IPS DF 19.7 (cell line): ENCODE measurements at regions not wholly inside any gene's neighbourhood (a gene's known extent, or its start where the extent isn't known, plus 50 kb on each side); places are given as distances from the start of the nearest gene placed in this dataset.

Experiments used
- DNase-seq: peaks from one replicate; pipeline ENCODE4 v3.0.0-alpha.2; 2013; ENCODE audit warnings: low read depth, low spot score

DNA sequence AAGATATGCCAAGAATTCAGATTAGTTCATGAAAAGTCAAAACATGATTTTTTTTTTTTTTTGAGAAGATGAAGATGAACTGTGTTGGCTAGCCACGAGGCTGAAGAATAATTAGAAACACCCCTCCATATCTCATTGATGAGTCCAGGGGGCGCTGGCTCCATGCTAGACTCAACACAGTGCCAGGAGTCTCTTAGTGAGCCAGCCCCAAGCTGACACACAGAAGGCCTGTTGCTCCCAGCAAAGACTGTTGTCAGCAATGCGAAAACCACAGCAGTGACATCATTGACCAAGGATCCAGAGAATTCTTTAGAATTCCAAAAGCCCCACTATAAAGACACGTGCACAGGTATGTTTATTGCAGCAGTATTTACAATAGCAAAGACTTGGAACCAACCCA is 185.2 kb downstream of the ANXA2 start:
- DNase-seq = no peak

DNA sequence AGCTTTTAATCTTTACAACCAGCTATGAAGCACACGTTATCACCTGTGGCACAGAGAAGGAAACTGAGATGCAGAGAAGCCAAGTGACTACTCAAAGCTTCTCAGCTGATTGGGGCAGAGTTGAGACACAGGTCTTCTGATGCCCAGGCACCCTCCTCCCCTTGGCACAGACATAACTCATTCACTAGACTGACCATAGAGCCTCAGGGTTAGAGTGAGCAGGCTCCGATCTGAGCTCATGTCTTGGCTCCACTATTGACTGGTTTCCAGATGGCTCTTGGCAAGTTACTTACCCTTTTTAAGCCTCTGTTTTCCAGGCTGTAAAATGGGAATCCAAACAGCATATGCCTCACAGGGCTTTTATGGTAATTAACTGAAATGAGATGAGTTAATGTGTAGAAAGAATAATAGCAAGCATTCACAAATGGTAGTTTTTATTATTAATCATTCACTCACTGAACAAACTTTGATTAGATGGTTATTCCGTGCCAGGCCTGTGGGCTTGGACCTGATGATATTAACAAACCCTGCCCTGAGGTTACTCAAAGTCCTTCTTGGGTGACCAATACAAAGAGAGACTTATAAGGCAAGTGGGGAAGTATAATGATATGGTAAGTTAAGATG is 184.3 kb downstream of the ANXA2 start:
- no peak for DNase-seq

DNA sequence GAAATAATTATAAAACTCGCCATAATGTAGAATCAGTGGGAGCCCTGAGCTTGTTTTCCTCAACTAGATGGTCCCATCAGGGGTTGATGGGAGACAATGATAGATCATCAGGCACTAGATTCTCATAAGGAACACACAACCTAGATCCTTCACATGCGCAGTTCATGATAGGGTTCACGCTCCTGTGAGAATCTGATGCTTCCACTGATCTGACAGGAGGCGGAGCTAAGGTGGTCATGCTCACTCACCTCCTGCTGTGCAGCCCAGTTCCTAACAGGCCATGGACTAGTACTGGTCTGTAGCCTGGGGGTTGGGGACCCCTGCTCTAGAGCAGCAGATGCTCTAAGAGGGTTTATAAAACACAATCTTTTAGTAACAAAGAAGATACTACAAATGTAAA is 183.6 kb downstream of the ANXA2 start:
- DNase-seq = no peak

DNA sequence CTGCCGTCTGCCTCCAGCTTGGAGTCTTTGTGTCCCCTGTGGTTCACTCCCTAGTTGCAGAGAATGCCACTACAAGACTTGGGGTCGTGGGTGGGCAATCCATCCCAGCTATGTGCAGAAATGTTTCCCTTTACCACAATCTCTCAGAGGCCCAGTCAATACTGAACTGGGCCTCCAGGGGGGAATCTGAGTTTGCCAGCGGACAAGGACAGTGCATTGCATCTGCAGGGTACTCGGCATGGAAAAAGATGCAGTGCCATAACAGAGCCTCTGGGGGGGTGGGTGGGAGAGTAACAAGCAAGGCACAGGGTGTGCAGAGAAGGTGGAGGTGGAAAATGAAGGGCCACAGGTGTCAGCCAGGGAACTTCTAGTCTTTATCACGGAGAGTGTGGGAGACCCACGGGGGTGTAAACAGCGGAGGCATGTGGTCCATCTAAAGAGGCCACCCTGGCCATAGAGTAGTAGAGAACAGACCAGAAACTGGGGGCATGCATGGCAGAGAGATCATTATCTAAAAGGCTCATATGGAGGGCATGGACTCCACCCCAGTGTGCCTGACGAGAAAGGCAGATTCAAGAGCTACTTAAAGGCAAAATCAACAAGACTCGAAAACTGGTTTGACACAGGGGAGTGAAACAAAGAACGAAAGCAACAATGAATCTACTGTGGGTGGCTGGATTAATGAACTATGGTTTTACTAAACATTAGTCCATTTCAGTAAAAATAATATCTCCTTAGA is 182.4 kb downstream of the ANXA2 start:
- no peak for DNase-seq

- no peak for DNase-seq
Observed at GRCh38 chr15:60217161-60217560, 180.6 kb downstream of the ANXA2 start.

- no peak for DNase-seq
Observed at GRCh38 chr15:60218256-60218655, 179.5 kb downstream of the ANXA2 start.

- DNase-seq = no peak
Observed at GRCh38 chr15:60219866-60220265, 177.9 kb downstream of the ANXA2 start.

- DNase-seq = no peak
Observed at GRCh38 chr15:60221356-60221755, 176.4 kb downstream of the ANXA2 start.

DNA sequence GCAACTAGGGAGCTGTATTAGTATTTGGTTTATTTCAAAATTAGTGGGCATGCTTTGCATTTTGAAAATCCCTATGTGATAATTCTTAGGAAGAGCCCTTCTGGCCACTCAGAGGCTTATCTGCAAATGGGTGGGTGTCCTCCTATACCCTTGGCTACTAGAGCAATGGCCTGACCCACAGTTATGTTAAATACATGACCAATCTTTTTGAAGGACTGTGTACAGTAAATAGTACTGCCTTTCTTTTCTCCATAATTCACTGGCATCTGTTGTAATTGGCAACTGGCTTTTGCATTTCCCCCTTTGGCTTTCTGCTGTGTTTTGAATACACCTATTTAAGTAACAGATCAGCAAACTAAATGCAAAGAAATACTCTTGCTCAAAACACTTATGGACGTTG is 175.4 kb downstream of the ANXA2 start:
- DNase-seq = no peak

GRCh38 chr15:60223176-60223575 is 174.6 kb downstream of the ANXA2 start:
- DNase-seq = no peak

DNA sequence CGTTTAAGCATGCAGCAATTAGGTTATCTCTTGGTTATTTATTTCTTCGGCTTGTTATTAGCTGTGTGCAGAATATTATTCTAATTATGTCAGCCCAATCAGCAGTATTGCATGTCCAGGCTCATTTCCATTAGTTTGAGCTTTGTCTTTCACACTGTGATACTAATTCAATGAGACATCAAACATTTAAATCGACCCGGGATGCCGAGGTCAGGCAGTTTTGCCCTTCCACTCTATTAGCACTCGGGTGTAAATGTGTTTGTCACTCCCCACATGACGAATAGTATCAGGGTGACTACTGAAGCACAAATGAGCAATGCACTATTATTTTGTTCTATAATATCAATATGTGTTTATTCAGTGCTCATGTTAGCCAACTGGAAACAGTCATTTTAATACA is 170.9 kb downstream of the ANXA2 start:
- DNase-seq = no peak

DNA sequence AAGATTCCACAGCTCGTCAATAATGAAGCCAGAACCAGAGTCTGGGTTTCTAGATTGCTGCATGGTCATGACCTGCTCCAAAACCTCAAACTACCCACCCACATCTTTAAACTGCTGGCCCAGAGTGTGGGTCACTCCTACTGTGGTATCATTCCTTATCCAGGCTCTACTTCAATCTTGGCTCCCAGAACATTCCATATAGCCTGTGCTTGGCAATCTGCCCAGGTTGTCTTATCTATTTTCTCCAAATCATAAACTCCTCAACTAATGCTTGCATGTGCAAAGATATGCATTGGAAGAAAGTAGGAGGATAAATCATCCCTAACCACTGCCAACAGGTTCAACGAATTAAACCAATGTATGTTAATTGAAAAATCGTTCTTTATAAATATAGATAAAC is 169.7 kb downstream of the ANXA2 start:
- DNase-seq = no peak

GRCh38 chr15:60228619-60229018 is 169.2 kb downstream of the ANXA2 start:
- no peak for DNase-seq

DNA sequence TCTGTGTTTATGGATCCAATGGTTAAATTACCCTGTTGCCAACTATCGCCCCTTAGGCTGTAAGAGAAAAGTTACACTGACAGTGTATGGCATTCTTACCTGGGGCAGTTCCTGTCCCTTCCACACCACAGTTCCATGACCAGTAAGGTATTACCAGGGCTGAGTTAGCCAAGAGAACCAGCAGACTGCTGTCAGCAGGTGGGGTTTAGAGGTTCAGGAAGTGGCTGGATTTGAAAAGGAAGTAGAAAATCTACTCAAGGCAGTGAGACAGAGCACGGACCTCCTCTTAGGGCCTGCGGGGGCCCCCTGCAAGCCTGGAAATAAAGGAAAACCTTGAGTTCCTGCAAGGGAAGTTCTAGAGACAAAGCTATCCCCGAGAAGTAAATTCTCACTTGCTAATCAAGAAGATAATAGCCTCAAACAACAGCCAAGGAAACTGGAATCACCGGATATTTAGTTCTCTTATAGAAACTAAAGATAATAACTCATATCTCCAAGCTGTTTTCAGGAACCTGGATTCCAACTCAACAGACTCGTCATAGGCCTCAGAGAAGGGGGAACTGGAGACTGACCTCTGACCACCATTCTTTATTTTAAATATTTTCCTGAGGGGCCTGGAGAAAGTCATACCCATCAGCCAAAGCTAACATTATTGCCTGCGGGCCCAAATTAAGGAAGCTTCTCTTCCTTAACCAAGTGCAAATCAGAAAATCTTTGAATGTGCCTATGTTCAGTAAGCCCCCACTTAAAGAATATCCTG is 161.7 kb downstream of the ANXA2 start:
- DNase-seq = no peak

- no peak for DNase-seq
Observed at GRCh38 chr15:60237446-60237845, 160.3 kb downstream of the ANXA2 start.

GRCh38 chr15:60243769-60244168 is 154.0 kb downstream of the ANXA2 start:
- DNase-seq = no peak

DNA sequence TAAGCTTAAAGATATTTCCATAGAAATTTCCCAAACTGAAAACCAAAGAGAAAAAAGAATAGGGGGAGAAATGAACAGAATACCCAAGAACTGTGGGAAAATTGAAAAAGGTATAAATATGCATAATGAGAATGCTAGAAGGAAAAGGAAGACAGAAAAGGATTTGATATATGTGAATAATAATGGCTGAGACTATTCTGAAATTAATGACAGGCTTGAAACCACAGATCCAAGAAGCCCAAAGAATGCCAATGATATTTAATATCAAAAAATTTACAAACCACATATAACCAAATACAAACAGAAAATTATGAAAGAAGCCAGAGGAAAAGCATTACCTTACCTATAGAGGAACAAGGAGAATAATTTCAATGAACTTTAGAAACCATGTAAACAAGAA is 153.0 kb downstream of the ANXA2 start:
- DNase-seq = no peak

- DNase-seq = no peak
Observed at GRCh38 chr15:60250316-60250715, 147.5 kb downstream of the ANXA2 start.

GRCh38 chr15:60251300-60252070 is 146.3 kb downstream of the ANXA2 start:
- no peak for DNase-seq

GRCh38 chr15:60254416-60254815 is 143.4 kb downstream of the ANXA2 start:
- no peak for DNase-seq

DNA sequence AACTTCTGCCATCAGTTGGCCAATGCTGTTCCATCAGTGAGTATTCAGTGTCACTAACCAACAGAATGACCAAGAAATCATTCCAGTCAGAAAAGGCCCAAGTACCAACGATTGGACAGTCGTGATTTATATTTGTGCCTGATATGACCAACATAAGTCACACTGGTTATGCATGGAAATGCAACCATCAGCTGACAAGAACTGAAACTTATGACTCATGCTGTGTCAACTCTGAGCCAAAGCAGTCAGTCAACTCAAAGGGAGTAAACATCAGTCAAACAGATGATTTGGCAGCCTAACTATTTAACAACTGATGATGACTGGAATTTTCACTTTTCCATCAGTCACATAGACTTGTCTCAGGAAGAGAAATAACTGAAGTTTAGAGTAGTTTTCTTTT is 142.4 kb downstream of the ANXA2 start:
- no peak for DNase-seq

GRCh38 chr15:60257591-60258159 is 140.1 kb downstream of the ANXA2 start:
- no peak for DNase-seq
